NCI-H2227 (cell line): ENCODE measurements at regions not wholly inside any gene's neighbourhood (a gene's known extent, or its start where the extent isn't known, plus 50 kb on each side); places are given as distances from the start of the nearest gene placed in this dataset.
"Not testable (repeated sequence)": the region's sequence is repeated elsewhere in the genome, so short reads cannot be mapped to it uniquely, and the experiment has no call there.

Experiments used
- DNase-seq: peaks from one replicate; lab custom pipeline; 2025; ENCODE audit not compliant: unreplicated experiment; lab: John Stamatoyannopoulos, UW

DNA sequence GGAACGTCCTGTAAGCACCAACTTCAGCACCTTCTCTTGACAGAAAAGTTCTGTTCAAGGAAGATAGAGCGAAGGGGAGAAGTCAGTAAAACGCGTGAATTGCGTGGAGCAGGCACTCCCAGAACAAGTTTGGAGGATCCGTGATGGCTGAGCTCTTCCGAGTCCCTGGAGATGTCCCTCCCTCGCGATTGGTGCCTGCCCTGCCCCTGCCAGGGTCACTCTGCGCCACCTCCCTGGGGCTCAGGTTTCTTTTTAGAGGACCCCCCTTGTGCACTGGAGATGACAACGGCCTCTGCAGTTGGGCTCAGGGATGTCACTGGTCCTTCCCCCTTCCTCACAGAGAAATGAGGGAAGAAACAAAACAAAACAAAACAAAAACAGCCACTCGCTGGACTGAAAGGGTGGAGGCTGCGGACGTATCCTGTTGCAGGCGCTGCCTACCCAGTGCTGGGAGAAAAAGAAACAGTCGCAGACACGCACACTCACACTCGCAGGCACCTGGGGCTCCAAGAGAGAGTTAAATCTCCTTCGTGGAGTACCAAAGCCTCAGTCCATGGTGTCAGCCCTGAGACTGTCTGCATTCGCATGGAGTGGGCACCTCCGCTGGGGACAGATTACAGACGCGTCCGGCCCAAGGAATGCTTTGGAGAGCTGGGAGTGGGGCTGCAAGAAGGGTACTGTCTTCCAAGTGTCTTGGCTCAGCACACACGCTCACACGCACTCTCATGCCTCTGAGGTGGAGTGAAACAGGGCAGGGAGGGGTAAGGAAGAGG is 512.7 kb downstream of the SLCO4C1 start:
- DNase-seq, result no peak

DNA sequence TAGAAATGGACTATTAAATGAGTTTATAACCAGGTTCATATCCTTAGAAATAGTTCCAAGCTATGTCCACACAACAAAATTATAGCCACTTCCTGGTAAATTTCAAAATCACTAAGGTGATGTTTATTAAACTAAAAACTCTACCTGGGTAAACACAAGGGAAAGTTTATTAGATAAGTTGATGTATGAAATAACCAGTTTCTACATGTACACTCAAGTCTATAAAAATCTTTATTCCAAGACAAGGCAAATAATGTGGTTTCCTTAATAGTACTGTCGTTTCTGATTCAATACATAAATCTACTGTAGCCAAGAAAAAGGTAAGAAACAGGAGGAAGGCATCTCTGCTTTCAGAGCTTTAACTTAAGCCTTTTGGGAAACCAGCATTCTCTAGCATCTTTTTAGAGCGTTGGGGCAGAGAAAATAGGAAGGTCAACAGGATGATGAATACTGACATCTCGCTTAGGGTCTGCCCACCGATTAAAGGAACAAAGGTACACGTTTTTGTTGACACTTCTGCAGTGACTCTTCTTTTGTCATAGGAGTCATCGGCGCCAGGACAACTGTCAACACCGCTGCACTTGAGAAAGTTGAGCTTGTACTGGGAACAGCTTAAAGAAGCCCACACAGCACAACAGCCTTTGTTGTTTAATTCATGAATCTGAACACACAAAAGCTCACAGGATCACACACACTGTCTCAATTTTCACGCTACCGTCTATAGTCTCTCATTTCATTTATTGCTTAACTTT is 513.6 kb downstream of the SLCO4C1 start:
- no peak for DNase-seq

DNA sequence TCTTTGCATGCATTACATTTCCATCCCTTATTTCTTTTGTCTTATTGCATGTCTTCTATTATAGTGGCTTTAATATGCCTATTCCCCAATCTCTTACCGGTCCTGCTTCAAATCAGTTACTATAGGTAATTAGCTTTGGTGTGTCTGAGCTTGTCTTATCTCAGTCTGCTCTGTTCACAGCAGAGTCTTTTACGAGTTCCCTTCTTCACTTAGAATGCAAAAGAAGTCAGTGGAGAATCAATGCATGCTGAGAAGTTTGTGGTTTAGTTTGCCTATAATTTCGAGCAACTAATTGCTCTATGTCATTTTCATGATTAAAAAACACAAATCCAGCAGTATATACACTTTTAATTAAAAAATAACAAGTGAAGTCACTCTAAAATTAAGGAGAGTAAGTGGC is 545.0 kb downstream of the SLCO4C1 start:
- no peak for DNase-seq

DNA sequence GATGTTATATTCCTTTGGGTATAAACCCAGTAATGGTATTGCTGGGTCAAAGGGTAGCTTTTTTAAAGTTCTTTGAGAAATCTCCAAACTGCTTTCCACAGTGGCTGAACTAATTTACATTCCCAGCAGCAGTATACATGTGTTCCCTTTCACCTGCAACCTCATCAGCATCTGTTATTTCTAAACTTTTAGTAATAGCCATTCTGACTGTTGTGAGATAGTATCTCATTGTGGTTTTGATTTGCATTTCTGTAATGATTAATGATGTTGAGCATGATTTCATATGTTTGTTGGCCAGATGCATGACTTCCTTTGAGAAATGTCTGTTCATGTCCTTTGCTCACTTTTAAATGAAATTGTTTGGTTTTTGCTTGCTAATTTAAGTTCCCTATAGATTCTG is 553.1 kb downstream of the SLCO4C1 start:
- not testable (repeated sequence) for DNase-seq

DNA sequence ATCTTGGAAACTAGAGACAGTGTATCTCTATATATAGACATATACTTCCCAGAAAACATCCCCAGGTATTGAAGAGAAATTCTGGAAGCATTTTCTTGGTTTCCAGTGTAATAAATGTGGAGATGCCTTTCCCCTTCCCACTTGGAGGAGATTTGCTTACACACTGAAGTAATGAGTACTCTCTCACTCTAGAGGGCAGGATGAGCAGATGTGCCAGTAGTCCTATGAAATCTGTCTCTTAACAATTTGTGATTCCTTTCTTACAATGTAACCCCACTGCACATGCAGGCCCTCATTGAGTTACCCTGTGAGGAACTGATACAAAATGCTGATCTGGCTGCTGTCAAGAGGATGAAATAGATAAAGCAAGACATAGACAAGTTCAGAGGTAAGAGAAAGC is 567.2 kb downstream of the SLCO4C1 start:
- no peak for DNase-seq

DNA sequence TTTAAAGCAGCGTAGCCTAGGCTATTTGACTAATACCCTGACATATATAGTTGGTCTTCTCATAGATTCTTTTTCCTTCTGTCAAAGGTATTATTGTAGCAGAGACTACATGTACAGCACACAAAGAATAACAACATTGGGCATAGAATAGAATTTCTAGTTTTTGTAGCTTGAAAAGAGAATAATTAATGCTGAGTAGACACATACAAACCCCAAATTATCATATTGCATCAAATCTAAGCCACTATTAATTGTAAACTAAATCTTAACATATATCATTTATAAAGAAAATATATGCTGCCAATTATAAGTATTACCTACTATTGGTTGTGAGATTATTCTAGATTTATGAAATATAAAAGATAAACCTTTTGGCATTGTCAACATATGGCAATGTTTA is 574.5 kb downstream of the SLCO4C1 start:
- DNase-seq, result no peak

DNA sequence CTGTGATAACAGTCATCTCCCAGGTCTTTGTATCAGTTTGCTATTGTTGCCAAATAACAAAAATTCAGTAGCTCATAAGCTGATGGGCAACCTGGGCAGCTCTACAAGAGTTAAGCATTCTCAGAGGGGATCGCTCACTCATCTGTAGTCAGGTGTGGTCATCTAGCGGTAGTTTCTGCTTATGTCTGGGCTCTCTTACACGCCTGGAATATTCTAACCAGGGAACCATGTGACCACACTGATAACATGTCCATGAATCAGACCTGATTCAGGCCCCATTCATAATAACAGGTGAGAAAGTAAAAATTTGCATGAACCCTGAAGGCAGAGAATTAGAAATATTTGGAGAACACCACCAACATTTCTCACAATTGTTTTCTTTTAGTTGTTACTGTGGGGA is 576.1 kb downstream of the SLCO4C1 start:
- no peak for DNase-seq

DNA sequence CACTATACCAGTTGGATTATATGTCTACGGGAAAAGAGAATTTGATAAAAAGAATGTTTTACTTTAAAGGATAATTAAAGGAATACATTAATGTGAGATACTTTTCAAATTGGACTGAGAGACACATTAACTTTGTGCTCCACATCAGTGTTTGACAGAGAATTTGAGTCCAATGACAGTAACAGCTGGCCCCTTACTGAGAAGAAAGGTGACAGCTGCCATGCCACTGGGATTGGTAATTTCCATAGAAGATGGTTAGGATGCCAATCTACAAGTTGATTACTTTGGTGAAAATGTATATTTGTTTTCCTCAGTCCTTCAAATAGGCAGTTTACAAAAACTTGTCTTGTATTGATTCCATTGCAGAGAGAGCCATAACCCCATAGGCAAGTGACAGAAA is 578.4 kb downstream of the SLCO4C1 start:
- no peak for DNase-seq

DNA sequence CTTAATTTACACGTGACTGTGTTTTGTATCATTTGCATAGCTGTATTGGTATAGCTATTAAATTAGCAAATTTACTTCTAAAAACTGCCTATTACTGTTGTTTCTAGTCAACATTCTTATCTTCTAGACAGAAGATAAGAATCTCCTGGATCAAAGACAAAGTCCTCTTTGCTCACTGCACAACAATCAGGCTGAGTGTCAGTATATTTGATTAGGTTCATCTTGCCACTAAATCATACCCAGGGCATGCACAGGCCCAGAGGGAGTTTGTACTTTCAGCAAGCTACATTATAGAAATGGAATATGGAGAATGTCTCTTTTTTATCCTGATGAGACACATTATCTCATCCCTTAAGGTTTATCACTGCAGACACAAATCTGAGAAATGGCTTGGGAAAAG is 579.1 kb downstream of the SLCO4C1 start:
- no peak for DNase-seq

DNA sequence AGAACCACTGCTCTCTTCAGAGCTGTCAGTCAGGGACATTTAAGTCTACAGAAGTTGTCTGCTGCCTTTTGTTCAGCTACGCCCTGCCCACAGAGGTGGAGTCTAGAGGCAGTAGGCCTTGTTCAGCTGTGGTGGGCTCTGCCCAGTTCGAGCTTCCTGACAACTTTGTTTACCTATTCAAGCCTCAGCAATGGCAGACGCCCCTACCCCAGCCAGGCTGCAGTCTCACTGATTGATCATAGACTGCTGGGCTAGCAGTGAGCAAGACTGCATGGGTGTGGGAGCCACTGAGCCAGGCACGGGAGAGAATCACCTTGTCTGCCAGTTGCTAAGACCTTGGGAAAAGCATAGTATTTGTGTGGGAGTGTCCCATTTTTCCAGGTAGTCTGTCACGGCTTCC is 580.3 kb downstream of the SLCO4C1 start:
- not testable (repeated sequence) for DNase-seq

DNA sequence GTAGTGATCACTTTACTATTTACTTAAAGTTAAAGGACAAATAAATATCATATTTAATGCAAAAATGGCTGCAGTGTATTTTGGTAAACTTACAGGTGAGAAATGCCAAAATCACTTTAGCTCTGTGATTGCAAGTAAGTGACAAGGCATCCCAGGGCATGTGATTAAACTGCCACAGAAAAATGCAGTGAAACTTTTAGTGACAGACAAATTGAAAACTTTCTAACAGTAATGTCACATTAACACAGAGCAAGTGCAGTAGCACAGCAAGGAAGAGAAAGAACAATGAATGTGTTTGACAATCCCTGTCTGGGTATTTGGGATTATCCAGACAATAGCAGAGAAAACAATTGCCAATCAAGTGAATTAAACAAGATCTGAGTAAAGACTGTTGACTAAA is 606.8 kb downstream of the SLCO4C1 start:
- DNase-seq, result no peak

DNA sequence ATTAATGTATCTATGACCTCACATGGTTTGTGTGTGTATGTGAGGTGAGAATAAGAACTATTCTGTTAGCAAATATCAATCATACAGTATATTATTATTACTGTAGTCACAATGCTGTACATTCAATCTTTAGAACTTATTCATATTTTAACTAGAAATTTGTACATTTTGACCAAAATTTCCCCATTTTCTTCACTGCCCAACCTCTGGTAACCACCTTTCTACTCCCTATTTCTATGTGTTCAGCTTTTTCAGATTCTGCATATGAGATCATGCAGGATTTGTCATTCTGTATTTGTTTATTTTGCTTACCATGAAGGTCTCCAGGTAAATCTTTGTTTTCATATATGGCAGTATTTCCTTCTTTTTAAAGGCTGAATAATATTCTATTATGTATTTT is 607.9 kb downstream of the SLCO4C1 start:
- DNase-seq, result no peak

DNA sequence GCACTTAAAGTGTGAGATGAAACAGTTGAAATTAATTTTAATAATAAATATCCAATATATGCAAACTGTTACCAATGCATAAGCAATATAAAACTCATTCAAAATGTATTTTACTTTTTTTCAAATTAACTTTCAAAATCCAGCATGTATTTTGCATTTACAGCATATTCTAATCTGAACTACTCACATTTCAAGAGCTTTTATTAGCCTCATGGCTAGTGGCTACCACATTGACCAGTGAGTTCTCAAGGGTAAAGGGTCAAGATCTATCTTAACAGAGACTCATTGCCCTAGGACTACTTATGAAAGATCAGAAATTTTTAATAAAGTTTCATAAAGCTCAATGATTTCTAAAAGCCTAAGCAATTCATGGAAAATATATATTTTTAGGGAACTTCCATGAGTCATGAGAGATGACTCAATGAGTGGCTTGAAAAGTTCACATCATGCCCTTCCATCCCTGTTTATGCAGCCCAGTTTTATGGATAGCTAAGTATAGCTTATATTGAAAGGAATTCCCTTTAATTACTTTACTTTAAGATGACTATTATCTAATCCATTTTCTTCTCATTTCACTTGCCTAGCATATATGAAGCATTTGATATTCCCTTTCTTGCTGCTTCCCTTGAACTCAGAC is 608.6 kb downstream of the SLCO4C1 start:
- no peak for DNase-seq

DNA sequence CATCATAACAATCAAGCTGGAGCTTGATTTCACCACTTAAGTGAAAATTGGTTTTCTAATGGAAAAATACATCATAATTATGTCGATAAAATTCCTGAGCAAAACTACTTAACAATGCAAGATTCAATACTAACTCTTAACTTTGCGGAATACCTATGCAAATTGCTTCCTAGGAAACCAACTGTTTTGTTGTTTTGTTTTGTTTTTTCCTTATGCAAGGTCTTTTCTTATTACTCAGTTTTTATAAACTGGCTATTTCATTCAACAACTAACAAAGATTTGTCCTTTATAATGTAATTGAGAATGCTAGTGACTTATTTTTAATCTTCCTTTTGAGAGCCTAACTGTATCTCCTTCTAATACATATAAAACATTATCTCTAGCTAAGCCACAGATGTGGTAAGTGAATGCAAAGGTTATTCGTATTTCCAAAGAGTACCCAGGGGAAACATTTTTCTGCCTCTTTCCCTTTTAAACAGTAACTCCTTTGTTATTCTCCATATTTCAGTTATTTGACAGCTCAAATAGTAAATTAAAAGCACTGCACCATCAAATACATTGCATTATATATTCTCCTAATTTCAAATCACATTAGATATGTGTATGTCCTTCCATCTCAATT is 609.4 kb downstream of the SLCO4C1 start:
- no peak for DNase-seq

DNA sequence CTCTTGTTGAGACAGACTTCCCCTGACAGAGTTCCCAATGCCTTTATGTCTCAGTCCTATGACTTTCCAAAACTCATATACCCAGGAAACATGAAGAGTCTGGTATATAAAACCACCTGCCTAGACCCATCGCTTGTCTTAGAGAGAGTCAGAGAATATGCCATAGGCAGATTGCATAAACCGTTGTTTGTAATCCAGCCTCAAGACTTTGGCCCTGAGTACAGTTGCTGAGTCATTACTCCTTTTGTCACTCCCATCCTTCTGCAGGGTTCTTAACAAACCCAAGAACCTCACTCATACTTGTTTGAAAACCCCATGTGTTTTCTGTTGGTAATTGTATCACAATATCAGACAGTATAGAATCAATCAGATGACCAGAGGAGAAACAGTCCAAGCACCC is 616.3 kb downstream of the SLCO4C1 start:
- DNase-seq, result no peak

DNA sequence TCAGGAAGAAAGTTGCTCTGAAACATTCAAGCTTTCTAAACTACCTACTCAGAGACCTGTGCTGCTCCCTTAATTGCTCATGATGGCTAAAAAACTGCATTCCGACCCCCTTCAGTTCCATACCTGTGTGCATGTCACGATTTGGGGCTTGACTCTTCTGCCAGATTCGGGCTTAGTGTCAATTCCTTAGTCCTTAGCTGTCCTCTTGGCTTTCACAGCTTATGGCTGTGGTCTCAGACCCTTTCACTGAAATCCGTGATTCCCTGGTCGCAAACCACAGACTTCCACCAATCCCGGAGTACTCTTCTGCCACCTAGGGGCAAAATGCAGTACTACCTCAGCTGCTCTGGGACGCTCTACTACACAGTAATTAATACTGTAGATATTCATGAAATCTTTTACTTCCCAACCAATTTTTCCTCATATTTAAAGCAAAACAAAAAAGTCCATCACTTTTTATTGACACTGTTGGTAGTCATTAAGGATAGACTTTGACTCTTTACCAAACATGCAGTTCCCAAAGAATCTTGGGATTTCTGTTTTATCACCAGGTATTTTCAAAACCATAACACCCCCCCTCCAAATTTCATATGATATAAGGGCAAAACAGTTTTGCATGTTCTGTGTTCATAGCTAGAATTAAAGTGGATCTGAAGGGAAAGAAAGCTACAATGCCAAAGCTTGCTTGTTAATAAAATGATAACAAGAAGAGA is 617.4 kb downstream of the SLCO4C1 start:
- DNase-seq, result peak; percentile 0

DNA sequence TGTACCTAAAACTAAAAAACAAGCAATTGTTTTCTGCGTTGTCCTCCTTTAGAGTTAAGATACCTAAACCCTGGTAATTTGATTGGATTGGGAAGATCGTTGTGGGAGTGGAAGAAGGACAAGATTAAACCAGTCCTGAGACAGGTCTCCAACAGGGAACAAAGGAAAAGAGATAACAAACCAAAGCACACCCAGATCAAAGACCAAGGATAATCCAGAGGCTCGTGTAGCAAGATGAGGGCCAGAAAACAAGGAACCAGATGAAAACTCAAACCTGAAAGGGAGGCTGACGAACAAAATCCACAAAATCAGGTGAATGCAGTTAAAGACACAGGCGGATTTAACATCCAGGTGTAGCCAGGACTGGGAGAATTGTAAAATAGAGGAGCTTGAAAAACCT is 618.1 kb downstream of the SLCO4C1 start:
- no peak for DNase-seq

DNA sequence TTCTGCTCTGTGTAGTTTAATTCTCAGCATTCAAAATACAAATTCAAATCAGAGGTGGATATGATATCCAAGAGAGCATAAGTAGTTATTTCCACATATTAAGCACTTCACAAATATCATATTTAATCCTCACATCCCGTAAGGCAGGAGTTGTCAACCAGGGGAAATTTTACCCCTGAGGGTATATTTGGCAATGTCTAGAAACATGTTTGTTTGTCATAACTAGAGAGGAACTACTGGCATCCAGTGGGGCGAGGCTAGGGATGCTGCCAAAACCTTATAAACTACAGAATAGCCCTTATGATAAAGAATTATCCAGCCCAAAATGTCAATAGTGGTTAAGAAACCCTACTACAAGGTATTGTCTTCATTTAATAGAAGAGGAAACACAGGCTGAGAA is 619.4 kb downstream of the SLCO4C1 start:
- no peak for DNase-seq

DNA sequence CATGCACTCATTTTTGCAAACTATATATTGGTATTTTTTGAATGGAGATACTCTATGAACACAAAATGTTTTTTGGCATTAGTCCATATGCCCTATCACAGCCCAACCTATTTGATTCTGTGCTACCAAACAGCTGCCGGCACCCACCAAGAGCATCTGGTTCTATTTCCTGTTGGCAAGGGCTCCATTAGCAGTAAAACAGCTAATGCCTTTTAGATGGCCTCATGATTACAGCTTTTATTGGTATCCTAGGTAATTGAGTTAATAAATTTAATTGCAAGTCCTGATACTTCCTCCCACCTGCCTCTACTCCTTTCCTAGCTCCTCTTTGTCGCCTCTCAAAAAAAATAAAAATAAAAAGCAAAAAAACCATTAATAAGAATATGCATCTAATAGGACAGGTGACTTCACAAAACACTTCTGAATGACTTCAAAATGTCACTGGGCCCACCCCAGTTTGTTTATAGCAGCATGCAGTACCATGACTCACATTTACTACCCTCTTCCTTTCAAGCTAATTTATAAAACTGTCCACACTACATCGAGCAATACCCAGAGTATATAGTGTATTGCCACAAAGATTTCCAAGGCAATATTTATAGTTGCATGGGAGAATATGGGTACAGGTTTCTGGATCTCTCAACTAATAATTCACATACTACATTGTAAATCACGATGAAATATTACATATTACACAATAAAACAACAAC is 620.4 kb downstream of the SLCO4C1 start:
- DNase-seq, result no peak

DNA sequence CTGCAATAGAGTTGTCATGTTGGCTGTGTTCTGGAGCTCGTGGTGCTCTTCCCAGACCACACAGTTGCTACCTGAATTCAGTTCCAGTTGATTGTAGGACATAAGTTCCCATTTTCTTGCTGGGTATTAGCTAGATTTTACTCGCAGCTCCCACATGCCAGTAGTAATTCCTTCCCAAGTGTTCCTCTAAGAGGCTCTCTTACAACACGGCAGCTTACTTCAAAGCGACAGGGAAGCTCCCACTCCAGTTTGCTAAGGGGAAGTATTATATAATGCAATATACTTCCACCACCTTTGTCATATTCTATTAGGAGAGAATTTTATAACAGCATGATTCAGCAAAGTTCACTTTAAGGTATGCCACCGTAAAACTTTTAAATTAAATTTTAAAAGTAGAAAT is 623.0 kb downstream of the SLCO4C1 start:
- DNase-seq, result no peak
